ENCODE measurements at regions not wholly inside any gene's neighbourhood (a gene's known extent, or its start where the extent isn't known, plus 50 kb on each side); places are given as distances from the start of the nearest gene placed in this dataset.
A peak's percentile ranks its signal among the peaks of the same experiment; 100 is the strongest.
"Not testable (repeated sequence)": the region's sequence is repeated elsewhere in the genome, so short reads cannot be mapped to it uniquely, and the experiment has no call there.

- not testable (repeated sequence) for ATAC-seq (ENCODE audit: low read depth in 2 of 2); H3K27ac Mint-ChIP-seq; DNase-seq; H3K4me3 Mint-ChIP-seq; H3K27me3 Mint-ChIP-seq; H3K36me3 Mint-ChIP-seq; H3K4me1 Mint-ChIP-seq
- H3K9me3 Mint-ChIP-seq, result peaks cover 0 to 17% (median 11%) of the 10 kb centered on the region in 7 donors
These were observed 178.3 kb upstream of the KCNH7 start for GRCh38 chr2:163016882-163017281.

DNA sequence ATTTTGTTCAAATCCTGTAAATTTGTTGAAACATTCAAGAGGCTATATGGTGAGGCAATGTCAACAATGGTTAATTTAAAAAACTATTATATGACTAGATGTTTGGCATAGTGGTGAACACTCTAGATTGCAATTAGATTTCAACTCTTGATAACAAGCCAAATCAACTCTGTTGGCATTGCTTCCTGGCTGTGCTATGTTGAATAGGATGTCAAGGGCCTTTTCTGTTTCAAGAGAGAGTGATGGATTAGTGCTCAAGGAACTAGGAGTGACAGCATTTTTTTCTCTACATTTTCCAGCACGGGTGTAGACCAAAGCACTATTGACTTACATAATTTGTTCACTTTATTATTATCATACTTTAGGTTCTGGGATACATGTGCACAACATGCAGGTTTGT, 172.4 kb upstream of the KCNH7 start:
- Mint-ChIP-seq H3K27me3 (no peaks in the 10 kb centered on the region), H3K27ac (no peak overlapping the region), H3K9me3 (peaks cover 0 to 20% (median 11%) of the 10 kb centered on the region in 7 donors), H3K4me1 (no peaks in the 10 kb centered on the region), H3K36me3 (no peaks in the 10 kb centered on the region), H3K4me3 (no peak overlapping the region)
- no peak for ATAC-seq (ENCODE audit: low read depth in 2 of 2)
- no peak for DNase-seq

GRCh38 chr2:163008642-163009041, 170.1 kb upstream of the KCNH7 start:
- ATAC-seq (ENCODE audit: low read depth in 2 of 2) (no peak), DNase-seq (no peak)
- H3K36me3 Mint-ChIP-seq, result no peaks in the 10 kb centered on the region
- H3K27ac Mint-ChIP-seq, result no peak overlapping the region
- peaks cover 0 to 8% (median 1%) of the 10 kb centered on the region in 7 donors for H3K9me3 Mint-ChIP-seq
- no peak overlapping the region for H3K4me3 Mint-ChIP-seq
- H3K27me3 Mint-ChIP-seq, result no peaks in the 10 kb centered on the region
- H3K4me1 Mint-ChIP-seq, result no peaks in the 10 kb centered on the region

- no peak overlapping the region for H3K4me3 Mint-ChIP-seq
- H3K27me3 Mint-ChIP-seq, result no peaks in the 10 kb centered on the region
- peaks cover 0 to 5% of the 10 kb centered on the region in 2 donors for H3K36me3 Mint-ChIP-seq
- H3K9me3 Mint-ChIP-seq, result peaks cover 0 to 15% (median 2%) of the 10 kb centered on the region in 7 donors
- no peaks in the 10 kb centered on the region for H3K4me1 Mint-ChIP-seq
- ATAC-seq (ENCODE audit: low read depth in 2 of 2) (no peak), DNase-seq (no peak)
- H3K27ac Mint-ChIP-seq, result no peak overlapping the region
These were observed 156.2 kb upstream of the KCNH7 start for GRCh38 chr2:162994718-162995117.

GRCh38 chr2:162992828-162993227, 154.3 kb upstream of the KCNH7 start:
- H3K4me1 Mint-ChIP-seq, result no peaks in the 10 kb centered on the region
- H3K27ac Mint-ChIP-seq, result no peak overlapping the region
- H3K36me3 Mint-ChIP-seq, result peaks cover 0 to 5% of the 10 kb centered on the region in 2 donors
- no peak overlapping the region for H3K4me3 Mint-ChIP-seq
- DNase-seq, result no peak
- ATAC-seq (ENCODE audit: low read depth in 2 of 2), result no peak
- H3K9me3 Mint-ChIP-seq, result peaks cover 0 to 15% (median 5%) of the 10 kb centered on the region in 7 donors
- H3K27me3 Mint-ChIP-seq, result no peaks in the 10 kb centered on the region

GRCh38 chr2:162989507-162989906, 150.9 kb upstream of the KCNH7 start:
- ATAC-seq (ENCODE audit: low read depth in 2 of 2) (no peak), DNase-seq (no peak)
- Mint-ChIP-seq H3K4me3 (no peak overlapping the region), H3K36me3 (no peaks in the 10 kb centered on the region), H3K4me1 (no peaks in the 10 kb centered on the region), H3K27me3 (no peaks in the 10 kb centered on the region), H3K9me3 (peaks cover 0 to 7% (median 5%) of the 10 kb centered on the region in 7 donors), H3K27ac (no peak overlapping the region)

- H3K27me3 Mint-ChIP-seq, result no peaks in the 10 kb centered on the region
- no peaks in the 10 kb centered on the region for H3K36me3 Mint-ChIP-seq
- DNase-seq, result no peak
- H3K4me1 Mint-ChIP-seq, result no peaks in the 10 kb centered on the region
- H3K27ac Mint-ChIP-seq, result peak overlapping the region in 2 of 6 donors; percentile 12 to 21
- H3K9me3 Mint-ChIP-seq, result no peaks in the 10 kb centered on the region
- ATAC-seq (ENCODE audit: low read depth in 2 of 2), result no peak
- H3K4me3 Mint-ChIP-seq, result no peak overlapping the region
These were observed 136.2 kb upstream of the KCNH7 start for GRCh38 chr2:162974771-162975170.

- Mint-ChIP-seq H3K27me3 (no peaks in the 10 kb centered on the region), H3K4me3 (no peak overlapping the region), H3K4me1 (no peaks in the 10 kb centered on the region), H3K9me3 (no peaks in the 10 kb centered on the region), H3K27ac (no peak overlapping the region), H3K36me3 (no peaks in the 10 kb centered on the region)
- ATAC-seq (ENCODE audit: low read depth in 2 of 2) (no peak), DNase-seq (no peak)
These were observed 133.8 kb upstream of the KCNH7 start for GRCh38 chr2:162972383-162972782.

- no peak for DNase-seq
- Mint-ChIP-seq H3K4me3 (no peak overlapping the region), H3K4me1 (no peaks in the 10 kb centered on the region), H3K36me3 (no peaks in the 10 kb centered on the region), H3K9me3 (peaks cover 0 to 4% (median 0%) of the 10 kb centered on the region in 7 donors), H3K27me3 (no peaks in the 10 kb centered on the region), H3K27ac (no peak overlapping the region)
- ATAC-seq (ENCODE audit: low read depth in 2 of 2), result no peak
These were observed 129.7 kb upstream of the KCNH7 start for GRCh38 chr2:162968306-162968705.

GRCh38 chr2:162967811-162968210, 129.2 kb upstream of the KCNH7 start:
- Mint-ChIP-seq H3K9me3 (peaks cover 0 to 4% (median 0%) of the 10 kb centered on the region in 7 donors), H3K4me1 (no peaks in the 10 kb centered on the region), H3K27ac (no peak overlapping the region), H3K27me3 (no peaks in the 10 kb centered on the region), H3K4me3 (no peak overlapping the region), H3K36me3 (no peaks in the 10 kb centered on the region)
- ATAC-seq (ENCODE audit: low read depth in 2 of 2), result no peak
- no peak for DNase-seq

DNA sequence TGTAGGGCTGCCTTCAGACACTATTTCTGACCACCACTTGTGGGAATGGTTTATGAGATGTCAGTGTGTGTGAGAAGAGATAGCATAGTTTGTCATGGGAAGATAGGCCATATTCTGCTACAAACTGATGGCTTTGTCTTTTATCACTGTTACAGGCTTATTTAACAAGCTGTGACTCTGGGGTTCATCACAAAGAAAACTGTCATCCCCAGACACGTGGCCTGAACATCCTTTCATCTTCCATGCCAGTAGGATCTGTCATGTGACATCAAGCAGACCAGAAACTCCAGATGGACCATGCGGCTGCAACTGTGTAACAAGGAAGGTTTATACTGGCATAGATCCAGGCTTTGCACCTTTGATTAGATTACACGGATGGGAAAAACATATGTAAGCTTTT, 128.6 kb upstream of the KCNH7 start:
- Mint-ChIP-seq H3K4me1 (no peaks in the 10 kb centered on the region), H3K27ac (no peak overlapping the region), H3K9me3 (peaks cover 0 to 4% (median 0%) of the 10 kb centered on the region in 7 donors), H3K27me3 (no peaks in the 10 kb centered on the region), H3K4me3 (no peak overlapping the region), H3K36me3 (no peaks in the 10 kb centered on the region)
- ATAC-seq (ENCODE audit: low read depth in 2 of 2), result no peak
- no peak for DNase-seq

- Mint-ChIP-seq H3K9me3 (peaks cover 0 to 18% (median 4%) of the 10 kb centered on the region in 7 donors), H3K27ac (no peak overlapping the region), H3K36me3 (no peaks in the 10 kb centered on the region), H3K27me3 (no peaks in the 10 kb centered on the region), H3K4me1 (no peaks in the 10 kb centered on the region), H3K4me3 (no peak overlapping the region)
- DNase-seq, result no peak
- ATAC-seq (ENCODE audit: low read depth in 2 of 2), result no peak
These were observed 126.6 kb upstream of the KCNH7 start for GRCh38 chr2:162965191-162965590.

GRCh38 chr2:162964513-162964912, 125.9 kb upstream of the KCNH7 start:
- no peak for ATAC-seq (ENCODE audit: low read depth in 2 of 2)
- H3K27me3 Mint-ChIP-seq, result no peaks in the 10 kb centered on the region

GRCh38 chr2:162963156-162963555, 124.6 kb upstream of the KCNH7 start:
- ATAC-seq (ENCODE audit: low read depth in 2 of 2) (no peak), DNase-seq (no peak)
- Mint-ChIP-seq H3K27me3 (no peaks in the 10 kb centered on the region), H3K4me3 (no peak overlapping the region), H3K9me3 (peaks cover 5 to 22% (median 8%) of the 10 kb centered on the region in 7 donors), H3K4me1 (no peaks in the 10 kb centered on the region), H3K36me3 (no peaks in the 10 kb centered on the region), H3K27ac (no peak overlapping the region)

More at GRCh38 chr2:162964513-162964912, 125.9 kb upstream of the KCNH7 start:
- no peaks in the 10 kb centered on the region for H3K4me1 Mint-ChIP-seq
- H3K27ac Mint-ChIP-seq, result no peak overlapping the region
- no peak overlapping the region for H3K4me3 Mint-ChIP-seq
- no peak for DNase-seq
- no peaks in the 10 kb centered on the region for H3K36me3 Mint-ChIP-seq
- H3K9me3 Mint-ChIP-seq, result peaks cover 0 to 22% (median 6%) of the 10 kb centered on the region in 7 donors

DNA sequence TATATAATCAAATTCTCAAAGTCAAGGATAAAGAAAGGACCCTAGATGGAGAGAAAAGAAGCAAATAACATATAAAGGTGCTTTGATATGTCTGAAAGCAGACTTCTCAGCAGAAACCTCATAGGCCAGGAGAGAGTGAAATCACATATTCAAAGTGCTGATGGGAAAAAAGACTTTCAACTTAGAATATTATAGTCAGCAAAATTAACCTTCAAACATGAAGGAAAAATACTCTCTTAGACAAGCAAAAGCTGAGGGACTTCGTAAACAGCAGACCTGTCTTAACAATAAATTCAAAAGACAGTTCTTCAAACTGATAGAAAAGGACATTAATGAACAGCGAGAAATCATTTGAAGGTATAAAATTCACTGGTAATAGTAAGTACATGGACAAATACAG, 107.2 kb upstream of the KCNH7 start:
- Mint-ChIP-seq H3K36me3 (no peaks in the 10 kb centered on the region), H3K9me3 (peaks cover 7 to 45% (median 13%) of the 10 kb centered on the region in 7 donors), H3K4me3 (no peak overlapping the region), H3K27me3 (no peaks in the 10 kb centered on the region), H3K27ac (no peak overlapping the region), H3K4me1 (no peaks in the 10 kb centered on the region)
- DNase-seq (no peak), ATAC-seq (ENCODE audit: low read depth in 2 of 2) (no peak)

Measured in naive B cell (primary cell).